GM19324 (cell line): ENCODE measurements at regions not wholly inside any gene's neighbourhood (a gene's known extent, or its start where the extent isn't known, plus 50 kb on each side); places are given as distances from the start of the nearest gene placed in this dataset.

Source experiments
- ATAC-seq: cut with Tn5 transposase; IDR thresholded peaks from one replicate; pipeline ENCODE4 v1.9.1; 2021; ENCODE audit warnings: mild to moderate bottlenecking, moderate library complexity; ENCODE audit not compliant: unreplicated experiment, low FRiP score

GRCh38 chr14:59086241-59086882, 102.1 kb upstream of the DAAM1 start:
- ATAC-seq, result no peak

- ATAC-seq, result no peak
Observed at GRCh38 chr14:59087240-59087639, 101.2 kb upstream of the DAAM1 start.

GRCh38 chr14:59087711-59088110, 100.8 kb upstream of the DAAM1 start:
- ATAC-seq, result no peak

- no peak for ATAC-seq
Observed at GRCh38 chr14:59090572-59090971, 97.9 kb upstream of the DAAM1 start.

GRCh38 chr14:59091404-59091803, 97.1 kb upstream of the DAAM1 start:
- ATAC-seq, result no peak

- ATAC-seq, result no peak
Observed at GRCh38 chr14:59091976-59092375, 96.5 kb upstream of the DAAM1 start.

GRCh38 chr14:59093902-59094301, 94.6 kb upstream of the DAAM1 start:
- no peak for ATAC-seq

GRCh38 chr14:59096303-59096702, 92.2 kb upstream of the DAAM1 start:
- no peak for ATAC-seq

GRCh38 chr14:59097681-59098080, 90.8 kb upstream of the DAAM1 start:
- ATAC-seq, result no peak

- ATAC-seq, result no peak
Observed at GRCh38 chr14:59098377-59098776, 90.1 kb upstream of the DAAM1 start.

GRCh38 chr14:59100205-59100604, 88.3 kb upstream of the DAAM1 start:
- no peak for ATAC-seq

- no peak for ATAC-seq
Observed at GRCh38 chr14:59101476-59101875, 87.0 kb upstream of the DAAM1 start.

GRCh38 chr14:59103396-59103795, 85.1 kb upstream of the DAAM1 start:
- no peak for ATAC-seq

GRCh38 chr14:59107819-59108218, 80.6 kb upstream of the DAAM1 start:
- ATAC-seq, result no peak

GRCh38 chr14:59116984-59117415, 71.5 kb upstream of the DAAM1 start:
- no peak for ATAC-seq

- no peak for ATAC-seq
Observed at GRCh38 chr14:59117754-59118528, 70.5 kb upstream of the DAAM1 start.

GRCh38 chr14:59120921-59121320, 67.5 kb upstream of the DAAM1 start:
- no peak for ATAC-seq

GRCh38 chr14:59123531-59123930, 64.9 kb upstream of the DAAM1 start:
- ATAC-seq, result no peak

GRCh38 chr14:59123975-59124374, 64.5 kb upstream of the DAAM1 start:
- ATAC-seq, result no peak

GRCh38 chr14:59125156-59125555, 63.3 kb upstream of the DAAM1 start:
- ATAC-seq, result no peak

GRCh38 chr14:59126714-59127436, 61.6 kb upstream of the DAAM1 start:
- ATAC-seq, result peak; percentile 46

GRCh38 chr14:59127437-59127732, 61.1 kb upstream of the DAAM1 start:
- no peak for ATAC-seq
